Gastrocnemius medialis (tissue), 4 donors: ENCODE measurements at regions not wholly inside any gene's neighbourhood (a gene's known extent, or its start where the extent isn't known, plus 50 kb on each side); places are given as distances from the start of the nearest gene placed in this dataset.

ENCODE experiments used
- CTCF ChIP-seq, 5 experiments: fragments of 450-650 bp in 3 of 5; fragments of 200-600 bp in 2 of 5; sonication (generic) in 2 of 5; IDR thresholded peaks in 4 of 5; conservative IDR thresholded peaks in 1 of 5; 1 replicate in 4 of 5; 2 replicates in 1 of 5; pipeline ENCODE4 v1.5.1; 2016 to 2019; ENCODE audit warnings: antibody characterized with exemption in 5 of 5, mild to moderate bottlenecking in 3 of 5, moderate library complexity in 3 of 5
- POLR2A ChIP-seq, 2 donors: fragments of 450-650 bp; IDR thresholded peaks; one replicate each; pipeline ENCODE4 v1.6.1; 2017; ENCODE audit warnings: antibody characterized with exemption in 2 of 2, mild to moderate bottlenecking in 2 of 2, moderate library complexity in 2 of 2

DNA sequence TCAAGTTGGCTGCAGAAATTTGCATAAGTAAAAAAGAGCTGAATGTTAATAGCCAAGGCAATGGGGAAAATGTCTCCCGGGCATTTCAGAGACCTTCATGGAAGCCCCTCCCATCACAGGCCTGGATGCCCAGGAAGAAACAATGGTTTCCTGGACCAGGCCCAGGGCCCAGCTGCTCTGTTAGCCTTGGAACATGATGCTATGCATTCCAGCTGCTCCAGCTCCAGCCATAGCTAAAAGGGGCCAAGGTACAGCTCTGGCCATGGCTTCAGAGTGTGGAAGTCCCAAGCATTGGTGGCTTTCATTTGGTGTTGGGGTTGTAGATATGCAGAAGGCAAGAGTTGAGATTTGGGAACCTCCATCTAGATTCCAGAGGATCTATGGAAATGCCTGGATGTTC is 508.3 kb downstream of the SPRY1 start:
- no peak for TF ChIP-seq CTCF (IDR thresholded peaks at IDR 0.05 in 4 of 5, conservative IDR thresholded peaks at IDR 0.05 in 1 of 5)
- TF ChIP-seq POLR2A (IDR thresholded peaks at IDR 0.05): no peak
